ENCODE measurements at regions not wholly inside any gene's neighbourhood (a gene's known extent, or its start where the extent isn't known, plus 50 kb on each side); places are given as distances from the start of the nearest gene placed in this dataset.

GRCh38 chr5:35335752-35336151, 105.5 kb upstream of the PRLR start:
- TF ChIP-seq POLR2A (IDR thresholded peaks at IDR 0.05) = no peak
- TF ChIP-seq, protein P1, sequence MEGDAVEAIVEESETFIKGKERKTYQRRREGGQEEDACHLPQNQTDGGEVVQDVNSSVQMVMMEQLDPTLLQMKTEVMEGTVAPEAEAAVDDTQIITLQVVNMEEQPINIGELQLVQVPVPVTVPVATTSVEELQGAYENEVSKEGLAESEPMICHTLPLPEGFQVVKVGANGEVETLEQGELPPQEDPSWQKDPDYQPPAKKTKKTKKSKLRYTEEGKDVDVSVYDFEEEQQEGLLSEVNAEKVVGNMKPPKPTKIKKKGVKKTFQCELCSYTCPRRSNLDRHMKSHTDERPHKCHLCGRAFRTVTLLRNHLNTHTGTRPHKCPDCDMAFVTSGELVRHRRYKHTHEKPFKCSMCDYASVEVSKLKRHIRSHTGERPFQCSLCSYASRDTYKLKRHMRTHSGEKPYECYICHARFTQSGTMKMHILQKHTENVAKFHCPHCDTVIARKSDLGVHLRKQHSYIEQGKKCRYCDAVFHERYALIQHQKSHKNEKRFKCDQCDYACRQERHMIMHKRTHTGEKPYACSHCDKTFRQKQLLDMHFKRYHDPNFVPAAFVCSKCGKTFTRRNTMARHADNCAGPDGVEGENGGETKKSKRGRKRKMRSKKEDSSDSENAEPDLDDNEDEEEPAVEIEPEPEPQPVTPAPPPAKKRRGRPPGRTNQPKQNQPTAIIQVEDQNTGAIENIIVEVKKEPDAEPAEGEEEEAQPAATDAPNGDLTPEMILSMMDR (IDR thresholded peaks at IDR 0.05) = no peak
- peaks cover 0 to 19% (median 4%) of the 10 kb centered on the region in 3 donors for H3K4me1 ChIP-seq
- WGBS, 2 donors = 79 to 83% methylated on average over 4 of the region's 4 CpGs
- no peak for DNase-seq
- no peak overlapping the region for H3K4me3 ChIP-seq
- H3K27me3 ChIP-seq = no peaks in the 10 kb centered on the region
- H3K9me3 ChIP-seq = no peaks in the 10 kb centered on the region
- H3K36me3 ChIP-seq = no peaks in the 10 kb centered on the region
- no peak overlapping the region for H3K27ac ChIP-seq
- intact Hi-C loops (cut with DNase I) = no loop called here

GRCh38 chr5:35333366-35333765, 103.1 kb upstream of the PRLR start:
- intact Hi-C loops (cut with DNase I) = no loop called here
- H3K36me3 ChIP-seq = no peaks in the 10 kb centered on the region
- no peak overlapping the region for H3K4me3 ChIP-seq
- 62 to 73% methylated on average over 3 of the region's 3 CpGs for WGBS, 2 donors
- H3K27ac ChIP-seq = no peak overlapping the region
- no peak for DNase-seq
- no peaks in the 10 kb centered on the region for H3K27me3 ChIP-seq
- H3K9me3 ChIP-seq = no peaks in the 10 kb centered on the region
- TF ChIP-seq, protein P1 (IDR thresholded peaks at IDR 0.05) = no peak
- TF ChIP-seq POLR2A (IDR thresholded peaks at IDR 0.05) = no peak
- H3K4me1 ChIP-seq = peaks cover 0 to 14% (median under 1%) of the 10 kb centered on the region in 3 donors

DNA sequence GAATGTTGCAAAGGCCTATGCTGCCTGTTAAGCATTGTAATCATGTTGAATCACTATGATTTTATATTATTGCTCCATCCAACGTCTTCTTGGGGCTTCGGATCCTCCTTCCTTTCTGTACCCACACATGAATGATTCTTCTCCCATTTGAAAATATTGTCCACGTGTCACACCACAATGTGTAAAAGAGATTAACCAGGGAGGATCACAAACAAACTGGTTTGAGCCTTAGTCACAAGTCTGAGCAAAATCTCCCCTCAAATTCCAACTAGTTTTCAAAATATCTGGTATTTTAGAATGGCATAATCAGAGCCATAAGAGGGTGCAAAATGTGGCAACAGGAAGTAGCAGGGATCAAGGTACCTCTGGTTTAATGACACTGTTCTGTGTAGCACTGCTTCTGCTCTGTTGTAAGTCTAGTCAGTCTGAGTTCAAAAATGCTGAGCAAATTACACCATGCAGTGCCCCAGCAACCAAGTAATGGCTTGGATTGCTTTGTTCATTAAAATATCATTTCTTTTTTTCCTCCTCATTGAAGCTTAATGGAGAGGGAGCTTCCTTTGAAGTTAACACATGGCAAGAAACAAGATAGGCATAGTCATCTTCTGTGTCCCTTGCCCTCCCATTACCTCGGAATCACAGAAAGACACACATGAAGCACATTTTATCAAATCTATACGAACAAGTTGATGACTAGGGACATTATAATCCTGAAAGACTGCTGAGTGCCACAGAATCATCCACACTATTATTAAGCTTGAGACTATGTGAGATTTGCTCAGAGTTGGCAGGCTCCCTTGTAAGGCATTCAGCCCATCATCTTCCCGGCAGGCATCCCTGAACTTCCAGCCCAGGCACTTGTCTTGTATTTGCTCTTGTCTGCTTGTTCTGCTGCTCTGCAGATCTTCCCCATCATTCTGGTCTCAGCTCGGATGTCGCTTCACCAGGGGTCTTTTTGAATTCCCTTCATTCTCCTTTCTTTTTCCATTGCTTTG, 102.0 kb upstream of the PRLR start:
- no peak for DNase-seq
- H3K27me3 ChIP-seq = no peaks in the 10 kb centered on the region
- H3K9me3 ChIP-seq = no peaks in the 10 kb centered on the region
- peaks cover 0 to 7% (median 0%) of the 10 kb centered on the region in 3 donors for H3K4me1 ChIP-seq
- 54 to 71% methylated on average over 8 of the region's 8 CpGs for WGBS, 2 donors
- H3K36me3 ChIP-seq = no peaks in the 10 kb centered on the region
- no peak for TF ChIP-seq POLR2A (IDR thresholded peaks at IDR 0.05)
- TF ChIP-seq, protein P1 (IDR thresholded peaks at IDR 0.05) = no peak
- intact Hi-C loops (cut with DNase I) = no loop called here
- peak overlapping the region in 1 of 4 donors; percentile 27 for H3K27ac ChIP-seq
- H3K4me3 ChIP-seq = no peak overlapping the region

DNA sequence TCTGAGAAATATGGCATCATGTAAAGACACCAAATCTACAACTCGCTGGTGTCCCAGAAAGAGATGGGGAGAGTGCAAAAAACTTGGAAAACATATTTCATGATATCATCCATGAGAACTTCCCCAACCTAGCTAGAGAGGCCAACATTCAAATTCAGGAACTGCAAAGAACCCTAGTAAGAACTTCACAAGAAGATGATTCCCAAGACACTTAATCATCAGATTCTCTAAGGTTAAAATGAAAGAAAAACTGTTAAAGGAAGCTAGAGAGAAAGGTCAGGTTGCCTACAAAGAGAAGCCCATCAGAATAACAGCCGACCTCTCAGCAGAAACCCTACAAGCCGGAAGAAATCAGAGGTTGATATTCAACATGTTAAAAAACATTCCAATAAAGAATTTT, 95.5 kb upstream of the PRLR start:
- WGBS, 2 donors = 90 to 94% methylated on average over 3 of the region's 3 CpGs
- H3K9me3 ChIP-seq = no peaks in the 10 kb centered on the region
- DNase-seq = no peak
- H3K4me3 ChIP-seq = no peak overlapping the region
- intact Hi-C loops (cut with DNase I) = no loop called here
- H3K4me1 ChIP-seq = no peaks in the 10 kb centered on the region
- no peaks in the 10 kb centered on the region for H3K27me3 ChIP-seq
- no peak overlapping the region for H3K27ac ChIP-seq
- TF ChIP-seq POLR2A (IDR thresholded peaks at IDR 0.05) = no peak
- TF ChIP-seq, protein P1 (IDR thresholded peaks at IDR 0.05) = no peak
- H3K36me3 ChIP-seq = no peaks in the 10 kb centered on the region

- peaks cover 0 to 4% (median 0%) of the 10 kb centered on the region in 3 donors for H3K4me1 ChIP-seq
- no peaks in the 10 kb centered on the region for H3K9me3 ChIP-seq
- no peaks in the 10 kb centered on the region for H3K27me3 ChIP-seq
- 50 to 78% methylated on average over 1 to 3 of the region's 6 CpGs for WGBS, 2 donors
- H3K36me3 ChIP-seq = no peaks in the 10 kb centered on the region
- intact Hi-C loops (cut with DNase I) = no loop called here
- DNase-seq = no peak
- no peak for TF ChIP-seq POLR2A (IDR thresholded peaks at IDR 0.05)
- TF ChIP-seq, protein P1 (IDR thresholded peaks at IDR 0.05) = no peak
- H3K27ac ChIP-seq = no peak overlapping the region
- H3K4me3 ChIP-seq = no peak overlapping the region
Measured at GRCh38 chr5:35324679-35325078, 94.4 kb upstream of the PRLR start.

Data from esophagus squamous epithelium (tissue), 5 donors.